ENCODE measurements at regions not wholly inside any gene's neighbourhood (a gene's known extent, or its start where the extent isn't known, plus 50 kb on each side); places are given as distances from the start of the nearest gene placed in this dataset.

DNA sequence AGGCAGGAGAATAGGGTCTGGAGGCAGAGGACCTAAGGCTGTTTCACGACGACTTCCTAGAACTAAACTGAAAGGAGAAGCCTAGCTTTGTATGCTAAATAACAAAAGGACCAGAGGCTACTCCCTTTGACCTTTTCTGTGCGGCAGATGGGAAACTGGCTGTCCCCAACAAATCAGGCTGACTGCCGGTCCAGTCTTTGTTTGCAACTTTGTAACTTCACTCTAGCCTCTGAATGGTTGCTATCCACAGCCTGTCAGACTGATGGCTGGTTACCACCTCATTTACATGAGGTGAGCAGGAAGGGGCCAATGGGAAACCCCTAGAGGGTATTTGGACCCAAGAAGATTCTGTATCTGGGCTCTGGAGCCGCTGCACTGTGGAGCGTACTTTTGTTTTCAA is 132.6 kb upstream of the SHH start:
- TF ChIP-seq FOXM1 (IDR thresholded peaks at IDR 0.05; ENCODE audit: borderline replicate concordance), result no peak
- no peak for TF ChIP-seq TARDBP (IDR thresholded peaks at IDR 0.05)
- TF ChIP-seq HDGF (IDR thresholded peaks at IDR 0.05; ENCODE audit: borderline replicate concordance), result no peak
- TF ChIP-seq LEF1 (IDR thresholded peaks at IDR 0.05; ENCODE audit: borderline replicate concordance), result no peak
- no peak for TF ChIP-seq NFRKB (IDR thresholded peaks at IDR 0.05)
- TF ChIP-seq ARNT (IDR thresholded peaks at IDR 0.05), result no peak
- no peak for TF ChIP-seq SUZ12 (IDR thresholded peaks at IDR 0.05)
- no peak for TF ChIP-seq SP1 (IDR thresholded peaks at IDR 0.05)
- TF ChIP-seq ZNF384 (IDR thresholded peaks at IDR 0.05), result no peak
- no peak for TF ChIP-seq FOXK2 (IDR thresholded peaks at IDR 0.05)
- TF ChIP-seq BHLHE40 (IDR thresholded peaks at IDR 0.05; ENCODE audit: borderline replicate concordance), result no peak
